Right lobe of liver (tissue), 6 donors: ENCODE measurements at regions not wholly inside any gene's neighbourhood (a gene's known extent, or its start where the extent isn't known, plus 50 kb on each side); places are given as distances from the start of the nearest gene placed in this dataset.

Source experiments
- ATAC-seq, 4 donors: fragments of 200-7000 bp; cut with Tn5 transposase; one replicate each; pipeline ENCODE4 v1.9.1; 2020; ENCODE audit warnings: mild to moderate bottlenecking in 4 of 4, moderate library complexity in 4 of 4
- DNase-seq, 3 donors: peaks; one replicate each; pipeline ENCODE4 v3.0.0-alpha.2; 2020
- H3K27ac ChIP-seq, 3 donors: fragments of 200-600 bp; one replicate each; pipeline ENCODE4 v1.8.0; 2022
- H3K27me3 ChIP-seq, 2 donors: fragments of 200-600 bp; one replicate each; pipeline ENCODE4 v1.8.0; 2022
- H3K36me3 ChIP-seq, 4 donors: fragments of 200-600 bp; sonication (generic) in 1 of 4; one replicate each; pipeline versions ENCODE4 v1.5.1 to v1.8.0; 2017 to 2022; ENCODE audit warnings: control low read depth in 1 of 4
- H3K4me1 ChIP-seq, 4 donors: fragments of 200-600 bp; sonication (generic) in 1 of 4; one replicate each; pipeline versions ENCODE4 v1.5.1 to v1.8.0; 2017 to 2022; ENCODE audit warnings: control low read depth in 1 of 4
- H3K4me3 ChIP-seq, 3 donors: fragments of 200-600 bp; one replicate each; pipeline ENCODE4 v1.8.0; 2022
- H3K9me3 ChIP-seq, 4 donors: fragments of 200-600 bp; sonication (generic) in 1 of 4; one replicate each; pipeline versions ENCODE4 v1.5.1 to v1.8.0; 2017 to 2022; ENCODE audit warnings: control low read depth in 1 of 4
- POLR2A ChIP-seq: fragments of 450-650 bp; IDR thresholded peaks from one replicate; pipeline ENCODE4 v1.6.1; 2017; ENCODE audit warnings: antibody characterized with exemption, mild to moderate bottlenecking
- WGBS: methylation state at CpG from one replicate; pipeline ENCODE4 v1.1.6; 2018; ENCODE audit warnings: low coverage, low lambda C conversion rate; ENCODE audit not compliant: insufficient coverage; ENCODE audit errors: missing lambda C conversion rate; 5-methylcytosine and 5-hydroxymethylcytosine counted together
- intact Hi-C, 2 donors: fragments of 100-400 bp; cut with DNase I; formaldehyde crosslinking; loops; one replicate each; pipeline versions ENCODE4 v1.11.2 to v1.14.1; 2022
- TF ChIP-seq, protein P1 (sequence below), 4 donors: fragments of 200-600 bp in 3 of 4; fragments of 450-650 bp in 1 of 4; IDR thresholded peaks; one replicate each; pipeline versions ENCODE4 v1.5.1 to v1.8.0; 2016 to 2022; ENCODE audit warnings: antibody characterized with exemption in 4 of 4, mild to moderate bottlenecking in 2 of 4
- donor health status: DM: no; HTN: yes; CAD: no.
- donor health status: DM: no; HTN: no; CAD: no.
- donor health status: DM: no; HTN: no; CAD: no.
- donor health status: DM: no; HTN: yes; CAD: no.
- donor health status: DM: no; HTN: yes; CAD: no.

DNA sequence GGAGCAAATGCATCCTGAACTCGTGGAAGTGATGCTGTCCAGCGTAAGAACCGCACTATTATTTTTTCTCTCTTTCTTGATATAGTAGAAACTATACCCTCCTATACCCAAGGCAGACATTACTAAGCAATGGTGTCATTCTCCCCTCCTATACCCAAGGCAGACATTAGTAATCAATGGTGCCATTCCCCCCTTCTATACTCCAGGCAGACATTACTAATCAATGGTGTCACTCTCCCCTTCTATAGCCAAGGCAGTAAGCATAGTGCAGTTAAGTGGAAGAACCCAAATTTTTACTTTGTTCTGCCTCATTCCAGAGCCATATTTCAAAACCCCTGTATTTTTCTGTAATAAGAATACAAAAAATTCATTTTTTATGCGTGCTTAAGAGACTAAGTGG is 506.2 kb upstream of the EEF2KMT start:
- no peak for ATAC-seq
- no peak overlapping the region for H3K27ac ChIP-seq
- H3K36me3 ChIP-seq: no peaks in the 10 kb centered on the region
- DNase-seq: no peak
- no peaks in the 10 kb centered on the region for H3K27me3 ChIP-seq
- H3K4me1 ChIP-seq: no peaks in the 10 kb centered on the region
- intact Hi-C loops: loop anchor here in 1 of 2 donors (10.0 kb wide), 1 partner anchor 369 kb away; no protein-coding TSS in a partner anchor
- no peak overlapping the region for H3K4me3 ChIP-seq
- 63% methylated on average over 4 of the region's 4 CpGs for WGBS
- H3K9me3 ChIP-seq: no peaks in the 10 kb centered on the region
- TF ChIP-seq POLR2A: no peak
- TF ChIP-seq, protein P1, sequence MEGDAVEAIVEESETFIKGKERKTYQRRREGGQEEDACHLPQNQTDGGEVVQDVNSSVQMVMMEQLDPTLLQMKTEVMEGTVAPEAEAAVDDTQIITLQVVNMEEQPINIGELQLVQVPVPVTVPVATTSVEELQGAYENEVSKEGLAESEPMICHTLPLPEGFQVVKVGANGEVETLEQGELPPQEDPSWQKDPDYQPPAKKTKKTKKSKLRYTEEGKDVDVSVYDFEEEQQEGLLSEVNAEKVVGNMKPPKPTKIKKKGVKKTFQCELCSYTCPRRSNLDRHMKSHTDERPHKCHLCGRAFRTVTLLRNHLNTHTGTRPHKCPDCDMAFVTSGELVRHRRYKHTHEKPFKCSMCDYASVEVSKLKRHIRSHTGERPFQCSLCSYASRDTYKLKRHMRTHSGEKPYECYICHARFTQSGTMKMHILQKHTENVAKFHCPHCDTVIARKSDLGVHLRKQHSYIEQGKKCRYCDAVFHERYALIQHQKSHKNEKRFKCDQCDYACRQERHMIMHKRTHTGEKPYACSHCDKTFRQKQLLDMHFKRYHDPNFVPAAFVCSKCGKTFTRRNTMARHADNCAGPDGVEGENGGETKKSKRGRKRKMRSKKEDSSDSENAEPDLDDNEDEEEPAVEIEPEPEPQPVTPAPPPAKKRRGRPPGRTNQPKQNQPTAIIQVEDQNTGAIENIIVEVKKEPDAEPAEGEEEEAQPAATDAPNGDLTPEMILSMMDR (IDR thresholded peaks at IDR 0.05): no peak

DNA sequence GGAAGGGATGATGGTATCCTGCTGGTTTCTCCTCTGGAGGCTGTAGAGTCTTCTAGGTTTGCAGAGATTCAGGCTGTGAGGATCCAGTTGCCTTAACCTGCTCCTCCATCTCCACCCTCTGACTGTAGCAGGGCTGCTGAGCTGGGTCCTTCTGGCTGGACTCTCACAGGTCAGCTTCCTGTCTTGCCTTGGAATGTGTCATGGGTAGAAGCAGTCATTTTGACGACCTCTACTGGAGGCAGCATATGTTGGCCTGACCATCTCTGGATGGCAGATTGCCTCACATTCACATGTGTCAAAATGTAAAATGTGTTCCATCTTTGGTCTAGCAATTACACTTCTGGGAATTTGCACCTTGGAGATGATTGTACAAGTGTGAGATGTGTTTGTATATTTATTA is 504.4 kb upstream of the EEF2KMT start:
- intact Hi-C loops: loop anchor here in 1 of 2 donors (10.0 kb wide), 1 partner anchor 367 kb away; no protein-coding TSS in a partner anchor

DNA sequence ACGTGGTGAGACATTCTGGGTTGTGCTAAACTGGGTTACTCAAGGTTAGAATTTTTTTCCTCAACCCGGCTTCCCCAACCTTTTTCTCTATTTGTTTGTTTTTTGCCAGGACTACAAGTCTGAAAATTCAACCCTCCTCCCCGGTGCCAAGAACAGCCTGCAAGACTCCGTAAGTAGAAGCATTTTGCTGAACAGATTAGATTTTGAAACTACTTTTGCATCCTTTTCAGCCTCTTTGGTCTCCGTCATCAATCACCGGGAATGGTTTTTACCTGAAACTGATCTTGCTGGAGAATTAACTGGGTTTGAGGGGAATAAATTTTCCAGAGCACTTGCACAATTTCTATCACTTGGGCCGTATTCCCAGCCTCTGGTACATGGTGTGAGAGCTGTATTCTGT is 501.2 kb upstream of the EEF2KMT start:
- intact Hi-C loops: no loop called here
- Histone ChIP-seq H3K27ac (no peak overlapping the region), H3K36me3 (no peaks in the 10 kb centered on the region), H3K9me3 (no peaks in the 10 kb centered on the region), H3K4me1 (no peaks in the 10 kb centered on the region), H3K4me3 (no peak overlapping the region), H3K27me3 (no peaks in the 10 kb centered on the region)
- no peak for ATAC-seq
- DNase-seq: no peak
- TF ChIP-seq, protein P1 (IDR thresholded peaks at IDR 0.05): no peak
- TF ChIP-seq POLR2A: no peak
- WGBS: 50% methylated on average over 5 of the region's 7 CpGs

More for the DNA sequence above, 504.4 kb upstream of the EEF2KMT start:
- TF ChIP-seq, protein P1 (IDR thresholded peaks at IDR 0.05): no peak
- TF ChIP-seq POLR2A: no peak
- WGBS: 33% methylated on average over 1 of the region's 1 CpG
- Histone ChIP-seq H3K36me3 (no peaks in the 10 kb centered on the region), H3K4me3 (no peak overlapping the region), H3K27ac (no peak overlapping the region), H3K9me3 (no peaks in the 10 kb centered on the region), H3K4me1 (no peaks in the 10 kb centered on the region), H3K27me3 (no peaks in the 10 kb centered on the region)
- DNase-seq (no peak), ATAC-seq (no peak)

DNA sequence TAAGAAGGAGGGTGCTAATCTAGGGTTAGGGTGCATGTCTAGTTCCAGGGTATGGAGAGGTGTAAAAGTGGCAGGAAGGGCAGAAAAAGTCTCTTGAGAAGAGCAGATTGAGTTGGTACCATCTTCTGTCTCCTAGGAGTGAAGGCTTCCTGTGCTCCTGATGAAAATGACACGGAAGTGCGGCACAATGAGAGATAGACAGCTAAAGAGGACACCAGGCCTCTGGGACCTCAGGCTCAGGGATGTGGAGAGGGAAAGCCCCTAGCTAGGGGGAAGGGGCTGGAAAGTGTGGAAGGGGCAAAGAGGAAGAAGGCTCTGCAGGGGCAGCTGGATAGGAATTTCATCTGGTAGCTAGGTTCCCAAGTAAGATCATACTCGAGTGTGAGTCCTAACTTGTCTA is 498.3 kb upstream of the EEF2KMT start:
- Histone ChIP-seq H3K36me3 (no peaks in the 10 kb centered on the region), H3K9me3 (no peaks in the 10 kb centered on the region), H3K4me3 (no peak overlapping the region), H3K27ac (no peak overlapping the region), H3K4me1 (no peaks in the 10 kb centered on the region), H3K27me3 (no peaks in the 10 kb centered on the region)
- ATAC-seq (no peak), DNase-seq (no peak)
- no peak for TF ChIP-seq POLR2A
- TF ChIP-seq, protein P1 (IDR thresholded peaks at IDR 0.05): no peak
- intact Hi-C loops: no loop called here
- WGBS: 94% methylated on average over 2 of the region's 3 CpGs

DNA sequence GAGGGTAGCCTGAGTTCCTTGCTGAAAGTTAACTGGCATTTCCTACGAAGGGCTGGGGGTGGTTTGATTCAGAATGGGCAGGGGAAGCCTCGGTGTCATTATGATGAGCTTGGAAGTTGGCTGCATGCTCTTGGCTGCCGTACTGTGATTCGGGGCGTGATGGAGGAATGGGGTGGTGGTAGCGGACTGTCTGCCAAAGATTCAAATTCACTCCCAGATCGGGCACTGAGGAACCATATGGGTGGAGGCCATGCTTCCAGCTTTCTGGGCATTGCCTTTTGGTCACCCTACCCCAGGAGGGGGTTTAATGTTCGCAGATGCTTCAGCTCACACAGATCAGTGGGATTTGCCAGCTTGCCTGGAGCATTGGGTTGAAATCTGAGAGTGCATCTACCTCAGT is 492.8 kb upstream of the EEF2KMT start:
- H3K27ac ChIP-seq: no peak overlapping the region
- no peaks in the 10 kb centered on the region for H3K27me3 ChIP-seq
- TF ChIP-seq, protein P1 (IDR thresholded peaks at IDR 0.05): no peak
- TF ChIP-seq POLR2A: no peak
- no peaks in the 10 kb centered on the region for H3K36me3 ChIP-seq
- H3K4me1 ChIP-seq: no peaks in the 10 kb centered on the region
- no peaks in the 10 kb centered on the region for H3K9me3 ChIP-seq
- WGBS: 36% methylated on average over 5 of the region's 8 CpGs
- no peak overlapping the region for H3K4me3 ChIP-seq
- ATAC-seq (no peak), DNase-seq (no peak)
- intact Hi-C loops: no loop called here
